GM18907 (cell line): ENCODE measurements at regions not wholly inside any gene's neighbourhood (a gene's known extent, or its start where the extent isn't known, plus 50 kb on each side); places are given as distances from the start of the nearest gene placed in this dataset.

Source experiments
- ATAC-seq: cut with Tn5 transposase; IDR thresholded peaks from one replicate; pipeline ENCODE4 v1.9.1; 2021; ENCODE audit warnings: mild to moderate bottlenecking, moderate library complexity; ENCODE audit not compliant: unreplicated experiment

DNA sequence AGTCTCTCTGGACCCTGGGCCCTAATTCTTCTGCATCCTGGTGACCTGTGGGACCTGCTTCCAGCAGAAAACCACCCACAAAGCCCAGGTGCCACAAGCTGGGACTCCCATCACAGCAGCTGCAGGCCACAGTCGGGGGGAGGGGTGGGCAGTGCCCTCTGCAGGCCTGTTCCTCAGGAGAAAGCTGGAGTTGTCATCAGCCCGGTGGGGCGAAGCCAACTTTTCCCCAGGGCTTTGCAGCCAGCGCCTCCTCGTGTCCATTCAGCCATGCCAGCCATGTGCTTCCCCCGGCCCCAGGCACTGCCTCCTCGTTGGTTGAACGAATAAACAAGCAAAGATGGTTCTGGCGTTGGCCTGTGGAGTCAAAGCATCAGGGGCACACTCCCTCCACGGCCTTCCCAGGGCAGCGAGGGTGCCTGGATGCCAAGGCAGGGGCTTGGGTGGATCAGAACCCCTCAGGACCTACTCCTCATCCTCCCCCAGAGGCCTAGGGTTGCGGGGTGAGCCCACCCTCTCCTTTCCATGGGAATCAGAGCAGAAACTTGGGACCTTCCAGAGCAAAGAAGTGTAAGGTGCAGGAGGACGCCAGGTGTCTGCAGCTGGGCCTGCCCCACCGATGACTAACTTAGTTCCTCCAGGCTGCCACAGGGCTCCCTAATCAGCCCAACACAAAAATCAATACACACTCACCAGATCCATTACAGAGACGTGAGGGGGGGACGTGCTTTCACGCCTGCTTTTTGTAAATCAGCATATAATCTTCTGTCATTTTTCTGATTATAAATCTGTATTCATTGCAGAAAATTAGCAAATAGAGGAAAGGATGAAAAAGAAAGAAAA, 75.7 kb upstream of the RAB6C start:
- no peak for ATAC-seq

DNA sequence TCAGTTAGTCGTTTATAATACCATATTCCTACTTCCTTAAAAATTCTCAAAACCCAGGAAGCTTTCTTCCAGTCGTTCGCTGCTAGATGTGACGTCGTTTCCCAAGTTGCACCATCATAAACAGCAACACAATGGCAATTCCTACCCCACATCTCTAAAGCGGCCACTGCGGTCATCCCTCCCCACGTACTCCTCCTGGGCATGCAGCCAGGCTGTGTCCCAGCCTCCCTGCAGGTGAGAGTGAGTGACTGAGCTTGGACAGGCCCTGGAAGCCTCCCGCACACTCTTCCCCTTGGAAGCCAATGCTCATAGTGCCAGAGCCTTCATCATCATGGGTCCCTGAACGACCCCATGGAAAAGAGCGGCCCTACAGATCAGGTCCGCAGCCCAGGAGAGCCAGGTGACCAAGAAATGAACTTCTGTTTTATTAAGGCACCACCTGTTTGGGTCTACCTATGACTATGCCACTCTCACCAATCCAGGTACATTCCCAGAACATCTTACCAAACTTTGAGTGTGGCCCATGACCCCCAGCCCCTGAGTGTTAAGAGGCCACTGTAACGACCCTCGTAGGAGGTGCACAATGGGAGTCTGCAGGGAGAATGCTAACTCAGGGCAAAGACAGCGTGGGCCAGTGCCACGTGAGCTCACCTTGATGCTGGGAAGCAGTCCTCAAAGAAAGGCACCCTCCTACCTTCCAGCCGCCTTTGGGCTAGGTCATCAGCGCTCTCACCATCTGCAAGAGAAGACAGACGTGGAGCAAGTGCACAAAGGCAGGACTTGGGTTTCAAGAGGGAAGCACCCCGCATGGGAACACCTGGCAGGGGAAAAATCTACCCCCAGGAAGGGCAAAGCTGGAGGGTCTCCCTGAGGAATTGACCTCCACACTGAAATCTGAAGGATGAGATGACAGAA, 74.7 kb upstream of the RAB6C start:
- no peak for ATAC-seq

- ATAC-seq: no peak
Observed at GRCh38 chr2:129905664-129906081, 73.8 kb upstream of the RAB6C start.

DNA sequence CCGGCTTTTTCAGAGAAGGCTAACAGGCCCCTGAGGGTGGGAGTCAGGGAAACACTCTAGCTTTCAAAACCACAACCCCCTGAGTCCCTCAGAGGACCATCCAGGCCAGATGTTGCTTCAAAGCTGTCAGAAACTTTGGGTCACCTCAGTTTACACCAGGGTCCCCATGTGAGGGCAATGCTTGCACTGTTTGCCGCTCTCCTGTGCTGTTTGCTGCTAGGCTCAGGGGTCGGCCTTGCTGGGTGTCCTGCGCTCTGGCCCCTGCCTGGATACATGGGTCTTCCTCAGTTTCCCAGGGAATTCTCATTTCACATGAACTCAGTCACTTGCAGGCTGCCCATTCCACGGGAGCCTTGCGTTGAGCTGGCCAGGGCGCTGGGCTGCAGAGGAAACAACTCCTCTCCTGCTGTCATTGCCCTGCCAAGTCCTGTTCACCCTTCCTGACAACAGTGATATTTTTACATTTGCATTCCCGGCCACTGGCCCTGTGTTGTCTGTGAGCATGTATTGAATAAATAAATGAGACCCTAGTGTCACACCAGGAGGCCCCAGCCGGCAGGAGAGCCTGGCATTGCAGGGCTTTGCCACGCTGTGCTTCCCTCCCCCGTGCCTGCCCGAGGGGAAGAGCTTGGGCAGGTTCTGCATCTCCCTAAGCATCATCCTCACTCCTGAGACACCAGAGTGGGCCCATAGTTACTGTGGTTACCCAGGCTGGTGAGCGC, 73.2 kb upstream of the RAB6C start:
- ATAC-seq: no peak

DNA sequence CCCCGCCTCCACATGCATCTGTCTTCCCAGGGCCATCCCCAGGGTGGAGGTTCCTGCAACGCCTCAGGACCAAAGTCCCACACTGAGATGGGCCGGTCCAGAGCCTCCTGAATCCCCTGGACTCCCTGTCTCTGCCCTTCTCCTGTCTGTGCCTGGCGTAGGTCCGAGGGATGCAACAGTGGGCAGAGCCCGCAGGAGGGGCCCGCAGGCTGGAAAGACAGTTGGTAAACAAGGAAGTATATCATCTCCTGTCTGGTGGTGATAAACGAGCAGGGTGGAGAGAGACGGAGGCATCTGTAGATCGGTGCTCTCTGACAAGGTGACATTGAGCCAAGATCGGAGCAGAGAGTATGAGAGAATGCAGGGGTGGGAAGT, 72.6 kb upstream of the RAB6C start:
- ATAC-seq: no peak

DNA sequence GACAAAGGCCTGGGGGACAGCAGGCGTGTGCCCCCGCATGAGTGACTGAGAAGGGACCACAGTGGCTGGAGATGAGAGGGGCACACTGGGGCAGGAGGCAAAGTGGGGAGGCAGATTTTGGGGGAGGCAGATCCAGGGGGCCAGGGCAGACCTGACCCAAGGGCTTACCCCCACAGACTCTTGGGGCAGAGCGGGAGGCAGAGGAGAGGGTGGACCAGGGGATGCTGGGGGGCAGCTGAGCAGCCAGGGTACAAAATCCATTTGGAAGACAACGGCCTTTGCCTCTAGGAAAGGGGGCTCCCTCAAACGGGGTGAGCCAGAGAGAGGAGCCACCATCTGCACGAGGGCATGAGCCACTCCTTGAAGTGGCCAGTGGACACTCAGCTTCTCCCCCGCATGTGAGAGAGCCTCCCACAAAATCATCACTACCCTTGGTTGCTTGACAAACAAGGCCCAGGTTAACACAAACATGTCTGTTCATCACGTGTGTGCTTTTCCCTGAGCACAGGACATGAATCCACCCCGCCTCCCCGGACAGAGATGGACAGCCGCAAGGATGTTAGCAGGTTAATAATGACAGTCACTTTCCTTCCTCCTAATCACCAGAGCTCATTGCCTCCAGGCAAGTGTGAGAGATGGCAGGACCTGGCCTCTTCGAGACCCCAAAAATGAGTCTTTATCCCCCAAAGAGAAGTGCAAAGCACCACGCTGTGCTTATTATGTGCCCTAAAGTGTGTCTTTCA, 72.0 kb upstream of the RAB6C start:
- no peak for ATAC-seq

GRCh38 chr2:129908721-129909373, 70.6 kb upstream of the RAB6C start:
- ATAC-seq: no peak

DNA sequence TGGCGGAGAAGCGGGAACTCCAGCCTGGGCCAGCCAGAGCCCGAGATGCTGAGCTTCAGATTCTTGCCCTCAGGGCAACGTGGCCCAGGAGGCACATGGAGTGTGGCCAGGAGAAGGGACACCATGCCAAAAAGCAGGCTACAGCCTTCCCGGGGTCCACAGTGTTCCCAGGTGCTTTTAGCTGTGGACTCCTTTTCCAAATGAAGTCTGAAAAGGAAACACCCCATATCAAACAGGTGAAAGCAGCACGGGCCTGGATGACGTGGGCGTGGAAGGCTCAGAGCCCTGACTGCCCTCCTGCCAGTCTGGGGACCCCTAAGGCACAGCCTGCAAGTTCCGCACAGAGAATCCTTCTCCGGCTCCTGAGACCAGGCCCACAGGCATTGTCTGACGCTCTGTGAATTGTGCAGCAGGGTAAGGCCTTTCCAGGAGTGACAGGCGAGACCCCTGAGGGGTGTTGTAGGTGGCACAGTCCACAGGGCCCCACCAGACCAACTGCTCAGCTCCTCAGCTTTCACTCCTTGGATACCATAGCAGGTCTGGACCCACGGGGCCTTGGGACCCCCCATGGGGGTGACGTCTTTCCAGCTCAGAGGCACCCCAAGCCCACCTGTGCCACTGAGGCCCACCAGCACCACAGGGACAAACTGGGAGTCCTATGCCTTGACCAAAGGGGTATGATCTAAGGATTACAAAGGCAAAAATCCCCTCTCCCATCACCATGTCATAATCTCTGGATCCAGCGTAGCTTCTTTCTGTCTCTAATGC, 69.6 kb upstream of the RAB6C start:
- no peak for ATAC-seq

DNA sequence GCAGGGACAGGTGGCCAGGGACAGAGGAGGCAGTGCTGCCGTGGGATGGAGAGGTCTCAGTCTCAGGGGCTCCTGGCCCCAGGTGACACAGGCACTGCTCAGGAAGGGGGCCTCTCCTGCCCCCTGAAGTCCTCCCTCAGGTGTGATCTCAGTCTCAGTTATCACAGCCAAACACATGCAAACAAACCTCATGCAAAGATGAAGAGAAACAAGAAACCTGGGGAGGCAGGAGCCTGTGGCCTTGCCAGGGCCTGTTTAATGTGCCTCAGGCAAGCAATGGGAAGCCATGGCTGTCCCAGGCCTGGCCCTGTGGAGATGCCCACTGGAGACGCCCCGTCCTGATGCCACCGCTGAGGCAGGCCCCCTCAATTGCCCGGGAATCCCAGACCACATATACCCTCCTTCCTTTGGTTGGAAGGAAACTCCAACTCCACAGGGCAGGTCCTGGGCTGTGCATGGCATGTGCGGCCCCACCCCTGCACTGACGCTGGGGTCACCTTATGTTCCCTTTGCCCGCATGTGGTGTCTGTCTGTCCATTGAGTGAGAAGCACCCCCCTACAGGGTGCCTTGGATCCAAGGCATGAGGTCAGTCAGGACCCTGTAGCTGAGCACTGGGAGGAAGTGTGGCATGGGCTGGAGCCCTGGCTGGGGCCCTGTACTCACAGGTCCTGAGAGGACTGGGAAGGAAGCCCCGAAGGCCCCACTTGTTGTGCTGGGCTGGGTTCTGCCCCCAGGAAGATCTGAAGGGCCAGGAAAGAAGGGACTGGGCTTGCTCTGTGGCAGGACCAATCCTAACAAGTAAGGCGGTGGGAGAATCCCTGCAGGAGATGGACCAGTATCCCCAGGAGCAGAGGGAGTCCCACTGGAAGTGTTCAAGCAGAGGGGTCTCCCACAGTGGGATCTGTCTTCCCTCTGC, 68.8 kb upstream of the RAB6C start:
- ATAC-seq: no peak

DNA sequence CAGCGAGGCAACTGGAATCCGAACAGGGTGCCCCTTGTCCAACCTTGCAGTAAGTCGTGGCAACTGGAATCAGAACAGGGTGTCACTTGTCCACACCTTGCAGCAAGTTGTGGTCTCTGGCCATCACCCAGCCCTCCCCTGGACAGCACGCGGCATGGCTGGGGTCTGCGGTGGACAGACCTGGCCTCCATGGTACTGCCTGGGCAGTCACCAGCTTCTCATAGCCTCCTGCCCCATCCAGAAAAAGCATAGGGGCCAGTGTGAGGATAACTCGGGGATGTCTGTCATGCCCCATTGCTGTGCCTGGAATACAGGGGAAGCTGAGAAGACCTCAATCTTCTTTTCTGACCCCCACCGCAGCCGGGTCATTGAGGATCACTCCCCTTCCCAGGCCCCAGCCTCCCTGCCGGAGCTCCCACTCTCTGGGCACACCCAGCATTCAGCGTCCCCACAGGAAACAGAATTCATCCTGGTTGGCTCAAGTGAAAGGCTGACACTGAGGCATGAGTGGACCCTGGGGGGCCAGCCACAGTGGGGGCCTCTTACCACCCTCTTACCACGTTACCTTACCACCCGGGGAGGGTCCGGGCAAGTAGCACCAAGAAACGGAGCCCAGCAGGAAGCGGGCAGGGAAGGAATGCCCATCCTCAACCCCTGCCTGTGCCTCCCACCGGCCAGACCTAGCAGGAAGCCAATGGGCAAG, 68.0 kb upstream of the RAB6C start:
- no peak for ATAC-seq

DNA sequence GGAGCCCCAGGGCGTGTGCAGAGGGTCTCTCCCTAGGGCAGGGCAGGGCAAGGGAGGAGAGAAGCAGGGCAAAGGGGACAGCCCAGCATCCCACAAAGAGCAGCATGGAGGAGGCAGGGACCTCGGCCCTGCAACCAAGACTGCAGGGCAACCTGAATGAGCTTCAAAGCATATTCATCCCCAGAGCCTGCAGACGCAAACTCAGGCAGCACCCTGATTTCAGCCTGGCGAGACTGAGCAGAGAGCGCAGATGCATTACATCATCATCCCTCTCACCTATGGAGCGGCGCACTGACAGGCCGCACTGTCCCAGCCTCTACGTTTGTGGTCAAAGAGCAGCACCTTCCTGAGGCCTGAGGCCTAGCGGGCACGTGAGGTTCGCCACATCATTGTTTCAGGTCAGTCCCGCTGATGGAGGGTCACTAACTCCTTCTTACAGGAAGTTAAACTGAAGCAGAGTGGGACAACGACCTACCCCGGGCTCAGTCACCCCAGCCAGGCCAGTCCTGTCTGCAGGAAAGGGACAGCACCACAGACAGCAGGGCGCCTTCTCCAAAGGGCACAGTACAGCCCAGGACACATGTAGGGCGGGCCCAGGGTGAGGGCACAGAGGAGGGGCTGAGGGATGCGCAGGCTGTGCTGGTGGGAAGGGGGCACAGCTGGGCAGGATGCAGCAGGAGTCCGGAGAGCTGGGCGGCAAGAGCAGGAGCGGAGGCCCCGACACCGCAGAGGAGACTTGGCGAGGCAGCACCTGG, 67.2 kb upstream of the RAB6C start:
- no peak for ATAC-seq

- ATAC-seq: no peak
Observed at GRCh38 chr2:129912871-129913694, 66.4 kb upstream of the RAB6C start.

DNA sequence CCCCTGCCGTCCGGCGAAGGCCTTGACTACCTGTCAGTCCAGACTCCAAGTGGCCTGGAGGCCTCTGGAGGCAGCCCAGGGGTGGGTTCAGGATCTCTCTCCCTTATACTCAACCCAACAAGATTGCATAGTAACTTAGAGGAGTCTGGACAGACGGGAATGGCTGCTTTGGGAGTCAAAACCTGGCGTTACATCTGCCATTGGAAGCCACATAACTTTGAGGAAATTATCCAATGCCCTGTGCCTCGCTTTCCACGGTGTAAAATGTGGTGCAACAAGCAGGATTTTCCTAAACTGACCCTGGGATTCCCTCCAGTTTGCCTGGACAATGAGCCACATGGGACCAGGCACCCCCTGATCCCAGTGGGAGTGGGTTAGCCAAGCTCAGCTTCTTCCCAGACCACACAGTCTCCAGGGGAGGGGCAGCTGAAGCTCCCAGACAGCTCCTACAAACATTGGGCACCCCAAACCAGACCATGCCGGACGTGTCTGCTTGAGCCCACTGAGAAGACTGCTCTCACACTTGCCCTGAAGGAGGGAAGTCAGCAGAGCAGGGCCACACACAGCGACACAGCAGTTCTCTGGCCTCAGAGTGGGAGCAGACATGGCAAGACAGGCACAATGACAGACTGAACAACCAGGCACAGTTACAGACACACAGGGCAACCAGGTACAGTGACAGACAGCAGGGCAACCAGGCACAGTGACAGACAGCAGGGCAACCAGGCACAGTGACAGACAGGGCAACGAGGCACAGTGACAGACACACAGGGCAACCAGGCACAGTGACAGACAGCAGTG, 65.6 kb upstream of the RAB6C start:
- no peak for ATAC-seq

- no peak for ATAC-seq
Observed at GRCh38 chr2:129914538-129915302, 64.7 kb upstream of the RAB6C start.
